ENCODE measurements at regions not wholly inside any gene's neighbourhood (a gene's known extent, or its start where the extent isn't known, plus 50 kb on each side); places are given as distances from the start of the nearest gene placed in this dataset.

DNA sequence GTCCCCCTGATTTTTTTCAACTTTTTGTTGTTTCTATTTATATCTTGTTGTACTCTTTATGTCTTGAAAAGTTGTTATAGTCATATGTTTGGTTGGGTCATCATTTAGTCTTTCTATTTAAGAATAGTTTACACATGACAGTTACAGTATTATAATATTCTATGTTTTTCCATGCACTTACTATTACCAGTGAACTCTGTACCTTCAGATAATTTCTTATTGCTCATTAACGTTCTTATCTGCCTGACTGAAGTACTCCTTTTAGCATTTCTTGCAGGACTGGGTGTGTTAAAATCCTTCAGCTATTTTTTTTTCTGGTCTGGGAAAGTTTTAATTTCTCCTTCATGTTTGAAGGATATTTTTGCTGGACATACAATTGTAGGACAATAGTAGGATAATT, 157.7 kb upstream of the DIPK2B start:
- Histone ChIP-seq H3K36me3 (no peaks in the 10 kb centered on the region), H3K4me1 (no peaks in the 10 kb centered on the region), H3K27me3 (no peaks in the 10 kb centered on the region), H3K9me3 (no peaks in the 10 kb centered on the region), H3K4me3 (no peak overlapping the region), H3K27ac (no peak overlapping the region)
- DNase-seq, result no peak
- no peak for ATAC-seq
- TF ChIP-seq, protein P1, sequence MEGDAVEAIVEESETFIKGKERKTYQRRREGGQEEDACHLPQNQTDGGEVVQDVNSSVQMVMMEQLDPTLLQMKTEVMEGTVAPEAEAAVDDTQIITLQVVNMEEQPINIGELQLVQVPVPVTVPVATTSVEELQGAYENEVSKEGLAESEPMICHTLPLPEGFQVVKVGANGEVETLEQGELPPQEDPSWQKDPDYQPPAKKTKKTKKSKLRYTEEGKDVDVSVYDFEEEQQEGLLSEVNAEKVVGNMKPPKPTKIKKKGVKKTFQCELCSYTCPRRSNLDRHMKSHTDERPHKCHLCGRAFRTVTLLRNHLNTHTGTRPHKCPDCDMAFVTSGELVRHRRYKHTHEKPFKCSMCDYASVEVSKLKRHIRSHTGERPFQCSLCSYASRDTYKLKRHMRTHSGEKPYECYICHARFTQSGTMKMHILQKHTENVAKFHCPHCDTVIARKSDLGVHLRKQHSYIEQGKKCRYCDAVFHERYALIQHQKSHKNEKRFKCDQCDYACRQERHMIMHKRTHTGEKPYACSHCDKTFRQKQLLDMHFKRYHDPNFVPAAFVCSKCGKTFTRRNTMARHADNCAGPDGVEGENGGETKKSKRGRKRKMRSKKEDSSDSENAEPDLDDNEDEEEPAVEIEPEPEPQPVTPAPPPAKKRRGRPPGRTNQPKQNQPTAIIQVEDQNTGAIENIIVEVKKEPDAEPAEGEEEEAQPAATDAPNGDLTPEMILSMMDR (IDR thresholded peaks at IDR 0.05), result no peak
- intact Hi-C loops (cut with DNase I), result no loop called here

GRCh38 chrX:45353456-45353855, 152.8 kb upstream of the DIPK2B start:
- DNase-seq (no peak), ATAC-seq (no peak)
- no peaks in the 10 kb centered on the region for H3K9me3 ChIP-seq
- H3K27me3 ChIP-seq, result no peaks in the 10 kb centered on the region
- TF ChIP-seq, protein P1 (IDR thresholded peaks at IDR 0.05), result no peak
- no peaks in the 10 kb centered on the region for H3K36me3 ChIP-seq
- intact Hi-C loops (cut with DNase I), result no loop called here
- H3K4me3 ChIP-seq, result no peak overlapping the region
- no peak overlapping the region for H3K27ac ChIP-seq
- no peaks in the 10 kb centered on the region for H3K4me1 ChIP-seq

DNA sequence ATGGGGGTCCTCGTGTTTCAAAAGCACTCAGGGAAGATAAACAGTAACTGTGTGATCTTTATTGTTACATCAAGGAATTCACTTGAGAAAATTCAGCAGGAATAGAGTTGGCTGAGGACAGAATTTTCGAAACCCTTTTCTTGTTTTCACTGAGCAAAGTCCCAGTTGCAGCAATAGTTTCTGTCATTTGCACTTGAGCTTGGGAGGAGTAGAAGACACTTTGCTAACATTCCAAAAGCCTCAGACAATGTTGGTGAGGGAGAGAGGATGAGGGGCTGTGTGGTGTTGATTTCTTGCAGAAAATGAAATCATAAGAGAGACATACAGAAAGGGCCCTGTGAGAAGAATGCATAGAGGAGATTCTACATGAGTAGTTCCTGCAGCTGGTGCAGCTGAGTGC, 151.9 kb upstream of the DIPK2B start:
- ATAC-seq, result no peak
- no peak for DNase-seq
- H3K27me3 ChIP-seq, result no peaks in the 10 kb centered on the region
- H3K9me3 ChIP-seq, result no peaks in the 10 kb centered on the region
- intact Hi-C loops (cut with DNase I), result no loop called here
- H3K27ac ChIP-seq, result no peak overlapping the region
- TF ChIP-seq, protein P1 (IDR thresholded peaks at IDR 0.05), result no peak
- no peak overlapping the region for H3K4me3 ChIP-seq
- H3K36me3 ChIP-seq, result no peaks in the 10 kb centered on the region
- no peaks in the 10 kb centered on the region for H3K4me1 ChIP-seq

- DNase-seq (no peak), ATAC-seq (no peak)
- Histone ChIP-seq H3K27ac (no peak overlapping the region), H3K4me3 (no peak overlapping the region), H3K9me3 (no peaks in the 10 kb centered on the region), H3K36me3 (no peaks in the 10 kb centered on the region), H3K4me1 (no peaks in the 10 kb centered on the region), H3K27me3 (no peaks in the 10 kb centered on the region)
- intact Hi-C loops (cut with DNase I), result no loop called here
- TF ChIP-seq, protein P1 (IDR thresholded peaks at IDR 0.05), result no peak
These were observed 150.8 kb upstream of the DIPK2B start for GRCh38 chrX:45351478-45351877.

GRCh38 chrX:45348296-45348695, 147.6 kb upstream of the DIPK2B start:
- no peak overlapping the region for H3K4me3 ChIP-seq
- H3K9me3 ChIP-seq, result no peaks in the 10 kb centered on the region
- intact Hi-C loops (cut with DNase I), result no loop called here
- DNase-seq (no peak), ATAC-seq (no peak)
- H3K4me1 ChIP-seq, result no peaks in the 10 kb centered on the region
- H3K27ac ChIP-seq, result no peak overlapping the region
- H3K36me3 ChIP-seq, result no peaks in the 10 kb centered on the region
- TF ChIP-seq, protein P1 (IDR thresholded peaks at IDR 0.05), result no peak
- no peaks in the 10 kb centered on the region for H3K27me3 ChIP-seq

DNA sequence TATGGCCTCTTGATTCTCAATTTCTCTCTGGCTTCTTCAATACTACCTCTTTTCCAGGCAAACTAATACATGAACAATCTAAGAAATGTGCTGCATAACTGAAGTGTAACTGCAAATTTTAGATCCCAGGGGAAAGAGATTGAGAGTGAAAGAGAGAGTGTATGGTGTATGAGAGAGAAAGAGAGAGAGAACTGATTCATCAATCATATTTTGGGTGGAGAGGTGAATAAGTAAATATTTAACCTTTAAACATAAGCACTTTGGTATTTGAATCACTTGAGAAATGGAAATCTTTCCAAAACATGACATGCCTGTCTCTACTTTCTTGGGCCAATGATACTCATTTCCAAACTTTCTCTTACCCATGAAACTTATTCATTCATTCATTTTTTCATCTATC, 147.2 kb upstream of the DIPK2B start:
- no peak for DNase-seq
- H3K9me3 ChIP-seq, result no peaks in the 10 kb centered on the region
- no peaks in the 10 kb centered on the region for H3K36me3 ChIP-seq
- no peak for ATAC-seq
- intact Hi-C loops (cut with DNase I), result no loop called here
- TF ChIP-seq, protein P1 (IDR thresholded peaks at IDR 0.05), result no peak
- no peaks in the 10 kb centered on the region for H3K27me3 ChIP-seq
- no peak overlapping the region for H3K27ac ChIP-seq
- no peaks in the 10 kb centered on the region for H3K4me1 ChIP-seq
- no peak overlapping the region for H3K4me3 ChIP-seq

Data from upper lobe of right lung (tissue), 1 donor.